ENCODE measurements at regions not wholly inside any gene's neighbourhood (a gene's known extent, or its start where the extent isn't known, plus 50 kb on each side); places are given as distances from the start of the nearest gene placed in this dataset.
"Not testable (repeated sequence)": the region's sequence is repeated elsewhere in the genome, so short reads cannot be mapped to it uniquely, and the experiment has no call there.

DNA sequence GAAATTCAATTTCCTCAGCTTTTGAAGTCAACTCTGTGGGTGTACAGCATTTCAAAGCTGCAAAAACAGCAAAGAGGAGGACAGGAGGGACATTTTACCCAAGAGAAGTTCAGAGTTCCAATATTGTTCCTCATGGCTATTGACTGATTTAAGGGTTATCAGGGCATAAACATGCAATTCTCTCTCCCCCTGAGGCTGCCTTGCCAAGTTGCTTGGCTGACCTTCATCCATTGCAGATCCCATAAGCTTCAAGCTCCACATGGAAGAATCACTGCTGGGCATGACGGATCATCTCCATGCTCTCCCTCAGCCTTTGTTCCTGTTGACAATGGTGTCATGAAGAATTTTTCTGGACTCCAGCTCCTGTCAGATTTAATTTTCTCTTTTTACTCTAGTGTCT is 115.2 kb upstream of the SERBP1 start:
- Histone ChIP-seq H3K36me3 (ENCODE audit: control insufficient read depth, insufficient read depth, low read length) (no peaks in the 10 kb centered on the region), H3K4me3 (ENCODE audit: extremely low read depth, insufficient read depth, low read length, poor library complexity, severe bottlenecking) (no peak overlapping the region), H3K4me1 (ENCODE audit: control insufficient read depth, insufficient read depth, low read length, poor library complexity, severe bottlenecking) (no peaks in the 10 kb centered on the region), H3K9me3 (ENCODE audit: control insufficient read depth, low read length) (no peaks in the 10 kb centered on the region), H3K27ac (ENCODE audit: low read depth, low read length, severe bottlenecking) (no peak overlapping the region)
- 100% methylated on average over 1 of the region's 1 CpG for WGBS, 2 experiments (ENCODE audit: insufficient coverage in 2 of 2)

DNA sequence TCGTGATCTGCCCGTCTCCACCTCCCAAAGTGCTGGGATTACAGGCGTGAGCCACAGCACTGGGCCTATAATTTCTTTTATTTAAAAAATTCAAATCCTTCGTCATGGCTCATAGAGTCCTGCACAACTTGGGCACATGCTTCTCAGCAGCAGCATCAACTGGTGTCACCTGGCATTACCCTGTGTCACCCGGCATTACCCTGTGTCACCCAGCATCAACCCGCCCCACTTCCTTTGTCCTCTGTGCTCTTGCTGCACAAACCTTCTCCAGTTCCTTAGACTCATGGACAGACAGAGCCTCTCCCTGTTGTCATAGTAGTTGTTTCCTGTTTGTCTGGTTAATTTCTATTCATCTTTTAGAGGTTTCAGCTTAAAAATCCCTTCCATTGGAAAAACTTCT is 121.2 kb upstream of the SERBP1 start:
- Histone ChIP-seq H3K36me3 (ENCODE audit: control insufficient read depth, insufficient read depth, low read length) (no peaks in the 10 kb centered on the region), H3K4me1 (ENCODE audit: control insufficient read depth, insufficient read depth, low read length, poor library complexity, severe bottlenecking) (peaks cover 11% of the 10 kb centered on the region), H3K9me3 (ENCODE audit: control insufficient read depth, low read length) (no peaks in the 10 kb centered on the region), H3K27ac (ENCODE audit: low read depth, low read length, severe bottlenecking) (no peak overlapping the region), H3K4me3 (ENCODE audit: extremely low read depth, insufficient read depth, low read length, poor library complexity, severe bottlenecking) (no peak overlapping the region)
- 87 to 97% methylated on average over 6 of the region's 6 CpGs for WGBS, 2 experiments (ENCODE audit: insufficient coverage in 2 of 2)

DNA sequence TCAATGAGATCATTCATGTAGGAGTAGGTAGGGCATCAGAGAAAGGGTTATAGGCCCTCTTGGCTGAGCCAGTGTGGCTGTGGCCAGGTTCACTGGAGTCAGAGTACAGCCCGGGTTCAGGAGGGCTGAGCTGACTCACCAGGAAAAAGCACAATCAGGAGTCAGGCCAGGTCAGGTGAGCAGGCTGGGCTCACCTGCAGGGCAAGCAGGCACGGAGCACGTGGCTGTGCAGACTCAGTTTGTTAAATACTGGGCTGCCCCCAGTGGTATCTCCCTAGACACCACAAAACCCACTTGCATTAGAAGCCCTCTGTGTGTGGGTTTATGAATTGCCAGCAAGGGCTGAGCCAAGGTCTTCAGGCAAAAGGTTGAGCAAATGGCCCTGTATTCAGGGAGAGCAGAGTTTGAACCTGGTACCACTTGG is 122.1 kb upstream of the SERBP1 start:
- Histone ChIP-seq H3K36me3 (ENCODE audit: control insufficient read depth, insufficient read depth, low read length) (no peaks in the 10 kb centered on the region), H3K4me3 (ENCODE audit: extremely low read depth, insufficient read depth, low read length, poor library complexity, severe bottlenecking) (no peak overlapping the region), H3K9me3 (ENCODE audit: control insufficient read depth, low read length) (no peaks in the 10 kb centered on the region), H3K4me1 (ENCODE audit: control insufficient read depth, insufficient read depth, low read length, poor library complexity, severe bottlenecking) (peaks cover 11% of the 10 kb centered on the region), H3K27ac (ENCODE audit: low read depth, low read length, severe bottlenecking) (no peak overlapping the region)
- WGBS, 2 experiments (ENCODE audit: insufficient coverage in 2 of 2): 61 to 82% methylated on average over 1 to 3 of the region's 3 CpGs

DNA sequence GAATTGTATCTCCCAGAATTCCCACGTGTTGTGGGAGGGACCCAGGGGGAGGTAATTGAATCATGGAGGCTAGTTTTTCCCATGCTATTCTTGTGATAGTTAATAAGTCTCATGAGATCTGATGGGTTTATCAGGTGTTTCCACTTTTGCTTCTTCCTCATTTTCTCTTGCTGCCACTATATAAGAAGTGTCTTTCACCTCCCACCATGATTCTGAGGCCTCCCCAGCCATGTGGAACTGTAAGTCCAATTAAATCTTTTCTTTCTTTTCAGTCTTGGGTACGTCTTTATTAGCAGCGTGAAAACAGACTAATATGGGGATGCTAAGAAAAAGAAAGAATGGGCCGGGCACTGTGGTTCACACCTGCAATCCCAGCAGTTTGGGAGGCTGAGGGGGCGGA is 124.0 kb upstream of the SERBP1 start:
- H3K9me3 ChIP-seq (ENCODE audit: control insufficient read depth, low read length); H3K36me3 ChIP-seq (ENCODE audit: control insufficient read depth, insufficient read depth, low read length); H3K4me3 ChIP-seq (ENCODE audit: extremely low read depth, insufficient read depth, low read length, poor library complexity, severe bottlenecking); H3K27ac ChIP-seq (ENCODE audit: low read depth, low read length, severe bottlenecking): not testable (repeated sequence)
- H3K4me1 ChIP-seq (ENCODE audit: control insufficient read depth, insufficient read depth, low read length, poor library complexity, severe bottlenecking): peaks cover 11% of the 10 kb centered on the region
- WGBS, 2 experiments (ENCODE audit: insufficient coverage in 2 of 2): 79 to 96% methylated on average over 2 to 4 of the region's 5 CpGs

DNA sequence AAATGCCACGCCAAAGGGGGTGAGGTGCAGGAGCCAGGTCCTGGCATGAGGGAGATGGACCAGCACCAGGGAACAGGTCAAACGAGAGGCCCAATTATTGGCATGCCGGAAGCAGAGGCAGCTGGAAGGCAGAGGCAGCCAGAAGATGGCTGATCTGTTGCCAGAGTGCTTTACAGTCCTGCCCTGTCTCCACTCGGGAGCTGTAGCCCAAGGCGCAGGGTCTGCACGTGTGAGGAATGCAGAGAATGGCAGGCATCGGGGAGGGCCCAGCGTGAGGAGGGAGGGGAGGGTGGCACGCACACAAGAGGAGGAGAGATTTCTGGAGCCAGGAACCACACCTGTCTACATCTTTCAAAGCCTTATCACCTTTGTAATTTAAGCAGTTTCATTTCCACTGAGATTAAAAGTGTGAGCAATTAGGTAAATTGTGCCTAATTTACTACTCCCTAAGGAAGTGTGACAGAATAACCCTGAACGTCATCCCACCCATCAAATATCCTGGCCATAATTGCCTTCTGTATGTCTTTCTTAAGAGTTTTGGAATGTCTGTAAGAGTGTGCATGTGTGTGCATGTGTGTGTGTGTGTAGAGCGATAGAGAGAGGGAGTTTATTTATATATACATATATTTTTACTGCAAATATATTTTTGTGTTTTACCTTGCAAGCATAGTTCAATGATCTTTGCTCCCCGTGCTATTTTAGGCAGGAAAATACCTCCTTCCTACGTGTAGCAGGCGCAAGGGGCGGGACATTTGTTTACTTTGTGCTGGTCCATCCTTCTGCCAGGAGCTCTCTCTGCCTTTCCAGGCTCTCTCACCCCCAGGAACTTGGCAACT is 125.5 kb upstream of the SERBP1 start:
- no peaks in the 10 kb centered on the region for H3K9me3 ChIP-seq (ENCODE audit: control insufficient read depth, low read length)
- 63 to 67% methylated on average over 9 to 10 of the region's 15 CpGs for WGBS, 2 experiments (ENCODE audit: insufficient coverage in 2 of 2)

DNA sequence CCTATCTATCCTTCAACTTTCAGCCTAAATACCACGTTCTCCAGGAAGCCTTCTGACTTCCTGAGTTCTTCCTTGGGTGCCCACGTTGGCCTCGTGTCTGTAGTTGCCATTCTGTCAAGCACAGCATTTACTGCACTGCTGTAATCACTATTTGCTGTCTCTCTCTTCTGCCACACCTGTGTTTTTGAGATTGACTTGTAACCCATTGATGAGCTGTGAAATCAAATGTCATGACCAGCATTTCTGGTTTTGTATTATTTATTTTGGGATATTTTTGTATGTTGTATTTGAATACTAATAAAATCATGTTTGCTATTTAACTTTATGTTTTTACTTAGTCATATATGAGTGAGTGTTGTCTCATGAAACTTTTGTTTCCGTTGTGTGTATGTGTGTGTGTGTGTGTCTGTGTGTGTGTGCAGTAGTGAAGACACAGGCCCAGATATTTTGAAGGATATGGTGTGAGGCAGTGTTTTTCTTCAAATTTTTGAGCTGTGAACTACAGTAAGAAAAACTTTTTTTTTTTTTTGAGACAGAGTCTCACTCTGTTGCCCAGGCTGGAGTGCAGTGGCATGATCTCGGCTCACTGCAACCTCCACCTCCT is 126.2 kb upstream of the SERBP1 start:
- Histone ChIP-seq H3K4me3 (ENCODE audit: extremely low read depth, insufficient read depth, low read length, poor library complexity, severe bottlenecking) (no peak overlapping the region), H3K36me3 (ENCODE audit: control insufficient read depth, insufficient read depth, low read length) (no peaks in the 10 kb centered on the region), H3K27ac (ENCODE audit: low read depth, low read length, severe bottlenecking) (no peak overlapping the region), H3K4me1 (ENCODE audit: control insufficient read depth, insufficient read depth, low read length, poor library complexity, severe bottlenecking) (peaks cover 16% of the 10 kb centered on the region), H3K9me3 (ENCODE audit: control insufficient read depth, low read length) (no peaks in the 10 kb centered on the region)
- WGBS, 2 experiments (ENCODE audit: insufficient coverage in 2 of 2): 80% methylated on average over 4 to 5 of the region's 5 CpGs

More for the DNA sequence above, 125.5 kb upstream of the SERBP1 start:
- Histone ChIP-seq H3K4me3 (ENCODE audit: extremely low read depth, insufficient read depth, low read length, poor library complexity, severe bottlenecking) (no peak overlapping the region), H3K36me3 (ENCODE audit: control insufficient read depth, insufficient read depth, low read length) (no peaks in the 10 kb centered on the region), H3K27ac (ENCODE audit: low read depth, low read length, severe bottlenecking) (no peak overlapping the region), H3K4me1 (ENCODE audit: control insufficient read depth, insufficient read depth, low read length, poor library complexity, severe bottlenecking) (peaks cover 11% of the 10 kb centered on the region)

DNA sequence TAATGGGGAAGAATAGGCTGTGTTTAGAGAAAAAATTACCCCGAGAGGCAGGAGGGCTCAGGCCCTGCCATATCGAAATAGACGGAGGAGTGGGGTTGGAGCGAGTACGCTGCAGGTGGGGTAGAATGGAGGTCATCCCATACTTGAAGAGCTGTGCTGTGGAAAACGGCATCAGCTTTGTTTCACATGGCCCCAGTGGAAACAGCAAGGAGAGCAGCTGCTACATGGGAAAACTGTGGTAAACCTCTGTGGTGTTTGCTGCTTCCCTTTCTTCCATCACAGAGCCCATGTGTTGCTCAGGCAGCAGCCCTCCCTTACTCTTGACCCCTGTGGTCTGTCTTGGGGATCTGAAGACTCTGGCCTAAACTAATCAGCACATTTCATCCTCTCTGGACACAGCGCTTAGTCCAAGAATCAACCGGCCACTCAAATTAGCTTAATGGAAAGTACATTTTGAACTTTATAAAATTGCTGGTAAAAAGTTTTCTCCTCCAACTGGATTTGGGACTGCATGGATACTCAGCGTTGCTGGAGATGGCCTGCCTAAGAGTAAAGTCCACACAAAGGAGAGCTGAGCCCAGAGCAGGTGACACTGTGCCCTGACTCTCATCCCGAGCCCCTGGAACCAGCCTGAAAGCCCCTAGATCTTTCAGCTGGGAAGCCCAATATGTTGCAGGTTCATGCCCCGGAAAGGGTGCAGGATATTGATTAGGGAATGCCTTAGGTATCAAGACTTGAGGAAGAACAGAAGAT is 127.1 kb upstream of the GADD45A start:
- Histone ChIP-seq H3K9me3 (ENCODE audit: control insufficient read depth, low read length) (no peaks in the 10 kb centered on the region), H3K4me1 (ENCODE audit: control insufficient read depth, insufficient read depth, low read length, poor library complexity, severe bottlenecking) (peaks cover 16% of the 10 kb centered on the region), H3K27ac (ENCODE audit: low read depth, low read length, severe bottlenecking) (no peak overlapping the region), H3K36me3 (ENCODE audit: control insufficient read depth, insufficient read depth, low read length) (no peaks in the 10 kb centered on the region), H3K4me3 (ENCODE audit: extremely low read depth, insufficient read depth, low read length, poor library complexity, severe bottlenecking) (no peak overlapping the region)
- 82 to 91% methylated on average over 9 to 10 of the region's 11 CpGs for WGBS, 2 experiments (ENCODE audit: insufficient coverage in 2 of 2)

DNA sequence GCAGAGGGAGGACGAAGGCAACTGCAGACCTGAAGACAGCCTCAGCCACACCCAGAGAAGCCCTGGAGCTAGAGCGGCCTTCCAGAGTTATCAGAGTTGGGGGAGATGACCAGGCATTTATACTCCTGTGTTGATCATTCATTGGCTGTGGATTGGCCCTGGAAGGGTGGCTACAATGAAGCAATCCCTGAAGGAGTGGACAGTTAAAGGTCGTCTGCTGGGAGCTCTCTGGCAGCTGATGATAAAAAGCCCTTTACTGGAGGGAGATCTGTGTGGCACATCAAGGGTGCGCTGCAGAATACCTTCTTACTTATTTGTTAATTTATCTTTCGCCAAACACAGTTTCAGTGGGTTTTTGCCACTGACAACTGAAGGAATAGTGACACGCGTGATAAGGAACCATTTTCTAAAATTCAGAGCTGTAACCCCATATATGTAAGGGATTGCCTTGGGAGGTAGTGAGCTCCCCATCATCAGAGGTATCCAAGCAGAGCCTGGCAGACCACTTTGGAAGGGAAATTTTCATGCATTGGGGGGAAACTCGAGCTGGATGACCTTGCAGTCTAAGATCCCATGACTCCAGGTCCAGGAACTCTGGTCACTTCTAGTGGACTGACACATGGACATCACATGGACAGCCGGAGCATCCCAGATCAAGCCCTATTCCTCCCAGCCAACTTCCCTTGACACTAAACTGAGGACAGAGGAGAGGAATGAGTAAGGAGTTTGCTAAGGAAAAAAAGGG is 126.4 kb upstream of the GADD45A start:
- Histone ChIP-seq H3K9me3 (ENCODE audit: control insufficient read depth, low read length) (no peaks in the 10 kb centered on the region), H3K27ac (ENCODE audit: low read depth, low read length, severe bottlenecking) (no peak overlapping the region), H3K4me1 (ENCODE audit: control insufficient read depth, insufficient read depth, low read length, poor library complexity, severe bottlenecking) (peaks cover 16% of the 10 kb centered on the region), H3K4me3 (ENCODE audit: extremely low read depth, insufficient read depth, low read length, poor library complexity, severe bottlenecking) (no peak overlapping the region), H3K36me3 (ENCODE audit: control insufficient read depth, insufficient read depth, low read length) (no peaks in the 10 kb centered on the region)
- 85 to 91% methylated on average over 6 to 8 of the region's 9 CpGs for WGBS, 2 experiments (ENCODE audit: insufficient coverage in 2 of 2)

DNA sequence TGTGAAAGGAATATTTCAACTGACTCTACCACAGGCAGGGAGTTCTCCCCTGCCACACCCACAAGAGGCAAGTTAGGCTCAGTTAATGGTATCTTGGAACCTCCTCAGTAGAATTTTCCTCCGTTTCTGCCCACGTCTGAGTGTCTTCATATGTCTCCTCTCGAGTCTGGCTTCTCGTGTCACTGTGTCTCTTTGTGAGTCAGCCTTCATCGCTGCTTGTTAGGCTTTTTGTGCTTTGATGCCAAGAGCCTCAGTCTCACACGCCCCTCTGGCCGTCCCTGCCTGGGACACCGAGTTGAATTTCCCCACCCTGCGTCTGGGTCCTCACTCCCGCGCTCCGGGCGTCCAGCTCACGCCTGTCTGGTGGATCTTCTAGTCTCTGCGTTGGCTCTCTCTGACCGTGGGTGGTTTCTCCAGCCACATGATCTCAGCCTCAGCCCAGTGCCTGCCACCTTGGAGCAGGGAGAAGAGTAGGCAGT is 125.7 kb upstream of the GADD45A start:
- Histone ChIP-seq H3K4me1 (ENCODE audit: control insufficient read depth, insufficient read depth, low read length, poor library complexity, severe bottlenecking) (peaks cover 16% of the 10 kb centered on the region), H3K36me3 (ENCODE audit: control insufficient read depth, insufficient read depth, low read length) (no peaks in the 10 kb centered on the region), H3K9me3 (ENCODE audit: control insufficient read depth, low read length) (peaks cover 2% of the 10 kb centered on the region), H3K27ac (ENCODE audit: low read depth, low read length, severe bottlenecking) (no peak overlapping the region), H3K4me3 (ENCODE audit: extremely low read depth, insufficient read depth, low read length, poor library complexity, severe bottlenecking) (no peak overlapping the region)
- 72 to 76% methylated on average over 7 to 16 of the region's 16 CpGs for WGBS, 2 experiments (ENCODE audit: insufficient coverage in 2 of 2)

DNA sequence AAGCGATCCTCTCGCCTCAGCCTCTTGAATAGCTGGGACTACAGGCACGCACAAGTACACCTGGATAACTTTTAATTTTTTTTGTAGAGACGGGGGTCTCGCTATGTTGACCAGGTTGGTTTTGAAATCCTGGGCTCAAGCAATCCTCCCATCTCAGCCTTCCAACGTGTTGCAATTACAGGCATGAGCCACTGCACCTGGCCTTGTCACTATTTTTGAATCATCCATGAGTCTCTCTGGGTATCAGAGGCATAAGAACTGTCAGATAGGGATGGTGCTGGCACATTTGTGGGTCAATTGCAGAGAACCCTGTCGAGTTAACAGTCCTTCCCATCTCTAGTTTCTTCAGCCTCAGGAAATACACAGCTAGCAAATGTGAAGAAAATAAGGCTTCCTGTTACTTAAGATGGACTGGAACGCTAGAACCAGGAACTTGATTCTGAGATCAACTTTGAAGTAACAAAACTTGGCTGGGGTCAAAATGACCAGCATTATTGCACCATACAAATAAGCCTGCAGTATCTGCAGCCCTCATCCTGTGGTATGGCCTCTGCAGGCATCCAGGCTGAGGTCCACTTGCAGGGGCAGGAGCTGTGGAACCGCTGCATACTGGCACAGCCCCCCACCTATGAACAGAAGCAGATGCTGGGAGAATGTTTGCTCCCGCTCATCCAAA is 124.3 kb upstream of the GADD45A start:
- Histone ChIP-seq H3K27ac (ENCODE audit: low read depth, low read length, severe bottlenecking) (no peak overlapping the region), H3K4me1 (ENCODE audit: control insufficient read depth, insufficient read depth, low read length, poor library complexity, severe bottlenecking) (peaks cover 11% of the 10 kb centered on the region), H3K9me3 (ENCODE audit: control insufficient read depth, low read length) (peaks cover 4% of the 10 kb centered on the region), H3K4me3 (ENCODE audit: extremely low read depth, insufficient read depth, low read length, poor library complexity, severe bottlenecking) (no peak overlapping the region), H3K36me3 (ENCODE audit: control insufficient read depth, insufficient read depth, low read length) (no peaks in the 10 kb centered on the region)
- WGBS, 2 experiments (ENCODE audit: insufficient coverage in 2 of 2): 85 to 95% methylated on average over 8 to 10 of the region's 10 CpGs
